HG03378 (cell line): ENCODE measurements at regions not wholly inside any gene's neighbourhood (a gene's known extent, or its start where the extent isn't known, plus 50 kb on each side); places are given as distances from the start of the nearest gene placed in this dataset.

Experiments
- ATAC-seq: cut with Tn5 transposase; IDR thresholded peaks from one replicate; pipeline ENCODE4 v1.9.1; 2021; ENCODE audit warnings: mild to moderate bottlenecking, moderate library complexity; ENCODE audit not compliant: unreplicated experiment

DNA sequence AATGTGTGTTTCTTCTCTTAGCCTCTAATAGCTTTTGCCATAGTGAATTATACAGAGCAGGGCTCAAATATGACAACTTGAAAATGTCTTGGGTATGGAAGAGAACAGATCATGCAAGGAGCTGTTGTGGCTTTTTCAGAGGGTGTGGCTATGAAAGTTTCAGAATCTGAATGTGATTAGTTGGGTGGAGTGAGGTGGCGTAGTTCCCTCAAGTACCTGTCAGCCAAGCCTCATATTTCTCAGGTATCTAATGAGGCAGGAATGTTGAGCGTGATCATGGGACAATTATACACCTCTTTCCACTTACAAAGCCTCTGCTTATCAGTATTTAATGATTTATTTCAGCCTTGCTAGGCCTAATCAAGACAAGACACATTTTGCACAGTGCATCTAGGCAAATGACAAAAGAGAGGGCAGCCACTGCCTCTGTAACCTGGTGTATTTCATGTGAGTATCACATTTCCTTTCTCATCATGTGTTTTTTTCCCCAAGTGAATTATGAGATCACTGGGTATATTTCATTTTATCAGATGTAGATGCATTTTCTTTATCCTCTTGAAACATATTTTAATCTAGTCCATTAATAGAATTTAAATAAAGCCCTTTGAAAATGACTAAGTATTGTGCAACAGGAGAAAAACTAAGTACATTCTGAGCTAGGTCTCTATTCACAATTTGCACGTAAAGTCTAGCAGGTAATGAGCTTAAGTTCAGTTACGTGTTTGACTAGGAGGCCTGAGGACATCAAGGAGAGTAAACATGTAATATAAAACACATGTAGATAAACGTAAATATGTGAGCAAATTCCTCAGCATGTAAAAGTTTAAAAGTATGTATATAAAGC lies 644.4 kb upstream of the IGFBP3 start:
- ATAC-seq: no peak

DNA sequence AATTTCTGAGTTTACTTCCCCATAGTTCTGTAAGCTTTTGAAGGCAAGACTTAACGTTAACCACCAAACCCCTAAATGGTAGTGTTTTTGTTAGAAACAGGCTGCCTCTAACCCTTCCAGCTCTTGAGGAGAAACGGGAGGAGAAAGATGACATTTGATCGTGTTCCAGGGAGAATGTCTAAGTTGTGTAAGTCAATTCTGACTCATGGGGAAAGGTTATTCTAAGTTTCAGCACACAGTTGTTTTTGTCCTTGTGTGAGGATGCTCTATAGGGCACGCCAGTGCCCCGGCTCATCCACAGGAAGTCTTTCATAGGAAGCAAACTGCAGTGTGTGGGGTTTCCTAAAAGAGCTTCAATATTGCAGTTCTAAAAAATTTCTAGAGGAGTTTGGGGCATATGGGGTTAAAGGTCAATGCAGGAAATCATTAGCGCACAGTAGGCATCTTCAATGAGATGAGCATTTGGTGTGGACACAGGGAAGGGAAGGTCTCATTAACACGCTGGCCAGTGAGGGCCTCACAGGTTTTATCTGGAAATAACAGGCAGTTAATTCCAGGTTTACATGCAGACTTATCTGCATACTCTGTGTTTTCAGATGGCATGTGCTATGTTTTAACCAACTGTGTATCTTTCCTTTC lies 638.2 kb upstream of the IGFBP3 start:
- ATAC-seq: no peak

DNA sequence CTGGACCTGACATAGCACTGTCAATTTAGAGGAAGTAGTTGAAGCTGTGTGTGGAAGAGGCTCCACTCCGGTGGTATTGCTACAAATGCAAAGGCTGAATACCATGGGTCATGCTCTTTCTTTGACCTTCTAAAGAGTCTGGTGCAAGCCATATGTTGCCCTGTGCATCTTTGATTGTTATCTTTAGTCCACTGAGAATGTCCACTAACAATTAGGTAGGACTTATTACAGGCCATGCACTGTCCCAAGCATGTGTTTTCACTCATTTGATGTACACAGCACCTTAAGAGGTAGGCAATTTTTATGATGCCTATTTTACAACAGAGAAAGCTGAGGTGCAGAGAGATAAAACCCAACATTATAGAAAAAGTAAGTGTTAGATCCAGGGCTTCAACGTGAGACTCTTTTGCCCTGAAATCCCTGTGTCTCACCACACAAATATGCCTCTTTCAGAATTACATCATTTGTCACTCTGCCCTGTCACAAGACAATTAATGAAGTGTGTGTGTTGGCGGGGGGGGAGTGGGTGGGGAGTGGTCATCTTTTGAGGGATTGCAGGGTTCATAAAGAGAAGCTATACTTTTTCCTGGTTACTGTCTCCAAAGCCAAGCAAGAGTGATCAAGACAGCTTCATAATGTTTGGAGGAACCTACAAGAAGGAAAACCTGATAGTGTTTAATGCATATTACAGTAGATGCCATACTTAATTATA lies 637.6 kb upstream of the IGFBP3 start:
- no peak for ATAC-seq

DNA sequence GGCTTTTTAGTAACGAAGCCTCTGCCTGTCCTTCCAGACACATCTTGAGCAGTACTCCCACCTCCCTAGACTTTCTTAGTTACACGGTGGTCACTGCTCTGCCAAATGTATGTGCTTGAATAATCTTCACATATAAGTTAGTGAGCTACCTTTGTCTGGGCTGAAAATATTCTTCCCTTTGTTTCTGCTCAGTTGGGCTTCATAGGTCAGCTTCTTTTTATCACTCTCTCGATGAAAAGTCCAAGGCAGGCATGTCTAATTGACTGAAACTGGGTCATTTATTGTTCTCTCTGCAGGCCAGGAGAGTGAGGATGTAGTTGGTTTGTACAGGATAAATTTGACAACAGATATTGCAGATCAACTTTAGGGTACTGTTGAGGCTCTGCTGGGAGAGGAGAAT lies 636.7 kb upstream of the IGFBP3 start:
- ATAC-seq: no peak

DNA sequence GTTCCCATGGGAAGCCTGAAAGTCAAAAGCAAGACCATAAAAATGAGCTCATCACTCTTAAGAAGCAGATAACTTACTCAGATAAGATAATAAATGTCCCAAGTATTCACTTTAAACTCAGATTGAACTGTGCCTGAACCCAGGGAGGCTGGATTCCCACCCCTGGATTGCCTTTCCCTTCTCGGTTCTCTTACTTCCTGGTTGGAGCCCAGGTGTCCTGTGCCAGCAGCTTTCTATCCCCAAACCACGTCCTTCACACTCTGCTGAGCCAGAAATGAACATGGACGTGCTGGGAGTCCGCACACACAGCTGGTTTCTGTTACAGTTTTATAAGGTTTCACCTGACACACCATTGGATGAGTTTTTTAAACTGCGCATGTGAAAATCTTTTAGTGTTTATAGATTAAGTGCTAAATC lies 636.2 kb upstream of the IGFBP3 start:
- no peak for ATAC-seq

DNA sequence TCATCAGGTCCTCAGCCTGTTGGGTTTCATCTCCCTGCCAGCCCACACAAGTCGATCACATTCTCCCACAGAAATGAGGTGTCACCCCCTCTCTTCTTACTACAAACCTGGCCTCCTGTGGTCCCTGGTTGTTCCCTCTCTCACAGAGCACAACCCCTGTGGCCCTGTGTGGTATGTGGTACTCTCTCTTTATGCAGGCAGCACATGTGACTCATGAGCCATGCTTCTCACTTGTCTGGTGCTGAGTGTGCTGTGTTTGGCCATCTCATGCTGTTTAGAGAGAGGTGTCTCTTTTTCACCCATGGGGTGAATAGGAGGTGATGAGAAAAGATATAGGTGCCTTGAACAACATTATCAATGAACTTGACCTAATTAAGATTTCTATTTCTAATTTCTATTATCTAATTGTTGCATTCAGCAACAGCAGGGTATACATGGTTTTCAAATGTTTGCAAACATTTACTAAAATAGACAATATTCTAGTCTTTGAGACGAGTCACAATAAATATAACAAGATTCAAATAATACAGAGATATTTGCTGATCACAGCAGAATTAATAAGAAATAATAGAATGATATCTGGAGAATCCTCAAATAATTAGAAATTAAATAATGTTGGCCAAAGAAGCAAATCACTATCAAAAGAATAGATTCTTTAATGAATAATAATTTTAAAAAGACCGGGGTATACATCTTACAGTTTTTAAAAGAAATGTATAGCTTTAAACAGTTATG lies 633.8 kb upstream of the IGFBP3 start:
- ATAC-seq: no peak

DNA sequence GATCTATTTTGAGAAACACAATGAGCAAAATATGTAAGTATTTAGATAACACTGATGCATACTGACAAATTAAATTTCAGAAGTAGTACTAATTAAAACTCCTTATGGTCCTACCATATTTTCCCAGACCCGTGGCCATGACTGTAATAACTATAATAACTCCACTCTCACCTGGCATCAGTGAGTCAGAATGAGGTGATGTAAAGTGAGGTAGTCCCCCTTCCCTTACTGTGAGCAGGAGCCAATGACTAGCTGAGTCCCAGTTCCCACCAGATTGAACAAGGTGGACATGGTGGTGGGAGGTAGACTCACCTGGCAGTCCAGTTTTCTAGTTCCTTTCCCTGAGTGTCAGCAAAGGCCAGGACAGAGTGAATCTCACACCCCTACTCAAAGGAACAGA lies 630.5 kb upstream of the IGFBP3 start:
- ATAC-seq: no peak

DNA sequence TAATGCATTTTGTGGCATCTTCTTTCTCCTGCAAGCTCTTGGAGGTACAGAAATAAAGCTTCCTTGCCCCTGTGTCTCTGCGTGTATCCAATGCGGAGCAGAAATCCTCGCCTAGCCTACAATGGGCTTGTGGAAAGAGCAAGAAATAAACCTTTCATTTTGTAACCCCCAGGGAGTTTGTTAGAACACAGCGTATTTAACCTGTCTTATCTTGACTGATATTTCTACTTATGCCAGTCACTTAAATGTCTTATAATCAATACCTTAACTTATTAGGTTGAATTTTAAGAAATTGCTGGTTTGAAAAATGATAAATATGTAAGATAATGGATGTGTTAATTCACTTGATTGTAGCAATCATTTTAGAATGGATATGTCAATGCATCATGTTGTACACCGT lies 629.8 kb upstream of the IGFBP3 start:
- ATAC-seq: no peak

DNA sequence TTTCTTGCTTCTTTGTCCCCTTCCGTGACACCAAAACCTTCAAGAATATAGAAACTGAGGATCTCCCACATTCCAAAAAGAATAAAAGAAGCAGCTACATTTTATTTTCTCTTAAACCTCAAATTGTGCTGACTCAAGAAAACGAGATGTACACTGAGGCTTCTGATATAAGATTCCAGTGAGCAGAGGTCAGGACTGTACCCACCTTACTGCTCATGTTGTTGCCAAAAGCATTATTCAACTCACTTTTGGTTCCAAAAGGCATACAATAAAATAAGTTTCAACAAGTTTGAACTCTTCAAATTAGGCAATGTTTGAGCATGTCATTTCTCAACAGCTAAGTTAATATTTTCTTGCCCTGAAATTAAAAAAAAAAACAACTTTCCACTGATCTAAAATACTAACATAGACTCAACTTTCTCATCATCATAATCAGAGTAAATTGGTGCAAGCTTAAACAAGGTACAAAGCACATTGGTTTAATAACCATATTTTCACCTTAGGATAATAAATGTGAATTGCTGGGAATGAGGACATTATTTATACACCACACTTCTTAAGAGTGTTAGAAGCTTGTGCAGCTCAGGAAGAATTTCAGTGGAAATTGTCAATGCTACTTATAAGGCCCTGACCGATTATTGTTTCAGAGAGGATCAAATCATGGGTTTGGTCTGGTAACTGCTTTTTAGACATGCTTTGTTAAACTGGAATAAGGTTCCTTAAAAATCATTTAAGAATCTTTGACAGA lies 629.0 kb upstream of the IGFBP3 start:
- no peak for ATAC-seq

DNA sequence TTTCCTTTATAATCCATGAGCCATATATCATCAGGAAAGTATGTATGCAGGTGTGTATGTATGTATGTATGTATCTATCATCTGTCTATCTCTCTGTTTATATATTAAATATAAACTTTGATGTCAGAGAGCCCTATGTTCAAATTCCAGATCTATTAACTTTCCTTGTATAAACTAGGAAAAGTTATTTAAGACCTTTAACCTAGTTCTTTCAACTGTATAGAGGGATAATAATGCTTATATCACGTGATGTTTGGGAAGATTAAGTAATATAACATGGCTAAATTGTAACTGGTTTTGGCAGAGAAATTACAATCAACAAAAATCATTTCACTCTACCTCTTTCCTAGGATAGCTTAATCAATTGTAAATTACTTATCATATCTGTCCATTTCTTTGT lies 628.3 kb upstream of the IGFBP3 start:
- no peak for ATAC-seq

DNA sequence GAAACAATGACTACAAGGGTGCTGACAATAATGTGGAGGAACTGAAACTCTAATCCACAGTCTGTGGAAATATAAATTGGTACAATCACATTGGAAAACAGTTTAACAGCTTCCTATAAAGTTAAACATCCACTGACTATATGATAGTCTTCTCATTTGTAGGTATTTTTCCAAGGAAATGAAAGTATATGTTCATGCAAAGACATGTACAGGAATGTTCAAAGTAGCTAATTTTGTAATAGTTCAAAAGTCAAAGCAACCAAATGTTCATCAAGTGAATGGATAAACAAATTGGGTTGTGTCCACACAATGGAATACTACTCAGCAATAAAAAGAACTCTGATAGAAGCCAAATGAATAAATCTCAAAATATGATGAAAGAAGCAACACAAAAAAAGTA lies 626.0 kb upstream of the IGFBP3 start:
- no peak for ATAC-seq

DNA sequence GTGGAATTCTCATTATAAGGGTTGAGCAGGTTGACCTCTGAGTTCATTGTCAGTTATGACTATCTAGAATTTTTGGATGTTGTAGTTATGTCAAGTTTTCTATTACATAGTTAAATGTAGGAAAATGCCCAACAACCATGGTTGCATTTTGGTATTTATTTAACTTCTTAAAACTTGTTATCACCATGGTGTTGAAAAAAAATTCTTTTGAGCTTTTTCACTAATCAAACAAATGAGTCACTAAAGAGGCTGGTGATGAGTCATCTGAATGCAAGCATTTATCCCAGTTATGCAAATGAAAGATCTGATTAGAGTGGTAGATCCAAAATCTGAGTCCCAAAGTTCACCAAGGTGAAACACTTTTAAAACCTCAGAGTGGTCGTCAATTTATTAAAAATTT lies 624.7 kb upstream of the IGFBP3 start:
- no peak for ATAC-seq

DNA sequence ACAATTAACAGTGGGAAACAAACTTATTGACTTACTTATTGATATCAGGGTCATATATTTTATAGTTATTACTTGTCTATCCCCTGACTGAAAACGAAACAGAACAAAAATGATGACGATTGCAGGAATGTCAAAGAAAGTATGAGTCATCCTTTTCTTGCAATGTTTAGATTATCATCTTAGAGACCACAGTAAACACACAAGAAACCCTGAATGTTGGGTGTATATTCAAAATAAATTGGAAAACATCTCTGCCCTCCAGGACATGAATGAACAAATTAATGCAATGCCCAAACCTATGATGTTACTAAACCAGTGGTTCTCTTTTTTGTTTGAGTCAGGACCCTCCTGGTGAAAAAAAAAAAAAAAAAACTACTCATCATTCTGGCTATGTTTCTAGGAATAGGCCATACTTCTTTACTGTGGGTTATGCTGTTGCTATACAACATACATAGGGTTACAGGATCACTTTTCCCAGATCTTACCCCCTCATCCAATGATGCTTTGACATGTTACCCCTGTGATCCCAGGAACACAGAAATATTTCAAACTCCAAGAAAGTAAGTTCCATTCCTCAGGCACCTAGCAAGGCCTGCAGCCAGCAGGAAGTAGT lies 623.4 kb upstream of the IGFBP3 start:
- no peak for ATAC-seq

DNA sequence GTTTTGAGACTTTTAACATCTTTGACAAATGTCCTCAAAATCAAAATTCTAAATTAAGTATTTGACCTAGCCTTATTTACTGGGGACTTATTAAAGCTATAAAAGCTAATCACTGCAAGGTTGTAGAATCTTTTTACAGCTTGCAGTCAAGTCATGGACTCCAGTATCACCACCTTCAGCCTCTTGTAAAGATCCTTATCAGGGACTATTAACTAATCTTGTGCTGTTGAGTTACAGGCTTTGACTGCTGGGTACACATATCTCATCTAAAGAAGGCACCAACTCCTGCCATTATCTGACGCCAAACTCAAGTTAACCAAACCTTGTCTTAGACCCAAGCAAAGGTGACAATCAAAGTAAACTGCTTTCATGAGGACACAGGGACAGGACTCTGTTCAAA lies 621.0 kb upstream of the IGFBP3 start:
- no peak for ATAC-seq

DNA sequence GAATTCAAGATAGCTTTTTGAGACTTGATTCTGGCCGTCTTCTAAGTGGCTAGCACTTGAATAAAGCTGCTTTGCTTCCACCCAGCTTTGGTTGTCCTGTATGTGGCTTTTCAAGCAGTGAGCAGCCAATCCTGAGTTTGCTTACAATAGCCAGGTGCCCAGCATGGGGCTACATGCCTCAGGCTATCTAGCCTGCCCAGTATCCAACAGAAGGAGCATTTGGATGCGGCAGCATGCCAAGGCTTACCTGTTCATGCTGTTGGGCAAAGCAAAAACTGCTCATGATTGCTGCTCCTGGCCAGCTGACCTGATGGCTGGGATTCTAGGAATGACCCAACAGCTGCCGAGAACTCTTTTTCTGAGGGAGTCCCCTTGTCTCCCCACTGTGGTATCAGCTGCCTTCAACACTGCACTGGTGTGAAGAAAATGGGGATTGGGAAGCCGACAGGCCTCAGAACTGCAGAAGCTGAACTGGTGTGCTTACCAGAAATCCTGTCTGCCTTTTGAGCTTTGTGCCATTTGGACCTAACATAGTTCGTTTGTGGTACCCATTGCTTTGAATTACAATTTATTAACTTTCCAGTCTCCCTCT lies 618.9 kb upstream of the IGFBP3 start:
- no peak for ATAC-seq

DNA sequence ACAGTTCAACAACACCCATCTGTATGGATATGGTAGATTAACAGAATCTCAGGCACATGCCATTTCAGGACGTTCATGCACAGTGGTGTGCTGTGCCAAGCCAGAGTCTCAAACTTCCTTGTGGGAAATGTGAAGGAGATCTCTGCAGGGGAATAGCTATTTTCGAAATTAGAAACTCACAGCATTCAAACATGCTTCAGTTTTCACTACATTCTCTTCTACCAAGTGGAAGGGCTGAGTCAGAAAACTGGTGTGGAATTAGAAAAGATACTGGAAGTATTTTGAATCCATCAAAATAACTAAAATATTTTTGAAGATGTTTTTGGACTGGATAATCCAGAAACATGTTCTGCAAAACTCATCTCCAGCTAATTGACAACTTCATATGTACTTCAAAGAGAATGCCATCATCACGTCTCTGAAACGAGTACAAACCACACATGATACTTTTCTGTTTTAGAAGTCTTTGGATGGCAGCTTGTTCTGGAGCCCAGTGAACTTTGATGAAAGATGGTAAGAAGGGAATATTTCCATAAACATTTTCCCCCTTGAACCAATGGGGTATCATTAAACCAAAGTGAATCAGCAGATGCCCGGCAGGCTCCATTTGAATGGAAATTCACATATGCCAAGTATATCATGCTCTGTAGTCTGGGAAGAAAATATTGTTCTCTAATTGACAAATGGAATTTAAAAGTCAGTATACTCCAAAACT lies 616.3 kb upstream of the IGFBP3 start:
- no peak for ATAC-seq

DNA sequence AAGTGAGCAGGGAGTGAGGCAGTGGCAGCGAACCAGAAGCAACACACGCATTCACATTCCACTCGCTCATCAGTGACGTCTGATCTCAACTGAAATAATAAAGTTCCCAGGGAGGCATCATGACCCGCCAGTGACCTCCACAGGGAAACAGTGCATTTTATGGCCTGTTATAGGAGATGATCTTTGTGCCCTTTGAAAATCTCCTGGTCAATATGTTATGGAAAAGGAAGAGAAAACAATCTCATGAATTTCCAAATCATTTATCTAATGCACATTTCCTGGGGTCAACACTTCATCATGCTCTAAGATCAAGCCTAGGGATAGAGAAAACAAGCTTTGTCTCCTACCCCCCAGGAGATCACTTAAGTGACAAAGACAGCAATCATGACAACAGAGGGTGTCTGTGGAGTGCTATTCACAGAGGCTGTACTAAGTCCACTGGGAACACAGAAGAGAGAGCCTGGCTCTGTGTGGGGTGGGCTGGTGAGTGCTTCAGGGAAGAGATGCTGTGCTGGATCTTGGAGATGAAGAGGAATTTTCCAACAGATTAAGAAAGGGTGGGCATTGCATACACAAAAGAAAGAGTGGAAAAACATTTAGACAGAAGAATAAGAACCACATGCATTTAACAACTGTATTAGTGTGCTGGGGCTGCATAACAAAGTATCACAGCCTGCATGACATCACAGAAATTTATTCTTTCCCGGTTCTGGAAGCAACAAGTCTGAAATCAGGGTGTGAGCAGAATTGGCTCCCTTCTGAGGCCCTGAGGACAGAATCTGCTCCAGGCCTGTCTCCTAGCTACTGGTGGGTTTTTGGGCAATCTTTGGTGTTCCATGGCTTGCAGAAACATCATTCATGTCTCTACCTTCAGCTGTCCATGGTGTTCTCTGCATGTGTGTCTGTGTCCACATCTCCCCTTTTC lies 613.9 kb upstream of the IGFBP3 start:
- ATAC-seq: no peak

DNA sequence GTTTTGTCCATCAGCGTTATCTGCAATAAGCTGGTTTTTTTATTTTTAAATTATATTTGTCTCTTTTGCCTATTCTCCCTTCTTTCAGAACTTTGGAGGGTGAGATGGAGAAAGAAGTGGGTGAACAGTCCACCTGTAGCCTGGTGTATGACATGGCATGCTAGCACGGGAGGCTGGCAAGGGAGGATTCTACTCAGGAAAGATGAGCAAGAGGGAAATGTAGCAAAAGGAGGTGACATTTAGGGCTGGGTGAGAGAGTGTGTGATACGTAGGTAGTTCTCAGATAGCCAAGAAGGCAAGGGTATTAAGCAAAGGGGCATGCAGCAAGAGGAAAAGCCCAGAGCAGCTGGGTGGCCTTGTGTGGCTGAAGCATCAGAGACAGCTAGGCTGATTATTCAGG lies 612.9 kb upstream of the IGFBP3 start:
- ATAC-seq: no peak
